ENCODE measurements at regions not wholly inside any gene's neighbourhood (a gene's known extent, or its start where the extent isn't known, plus 50 kb on each side); places are given as distances from the start of the nearest gene placed in this dataset.

- Histone ChIP-seq H3K9ac (ENCODE audit: low read length) (no peak overlapping the region), H3K4me1 (ENCODE audit: low read length) (no peaks in the 10 kb centered on the region), H3K4me2 (ENCODE audit: low read length) (no peak overlapping the region), H3K4me3 (ENCODE audit: low read length) (no peak overlapping the region), H4K20me1 (ENCODE audit: insufficient read depth, low read length) (no peaks in the 10 kb centered on the region), H3K27me3 (ENCODE audit: low read depth, low read length) (no peaks in the 10 kb centered on the region), H3K36me3 (replicated peaks; ENCODE audit: low read depth, low read length) (no peaks in the 10 kb centered on the region), H2AFZ (ENCODE audit: low read depth, low read length) (no peak overlapping the region), H3K9me3 (ENCODE audit: insufficient read depth, low read length) (no peaks in the 10 kb centered on the region), H3K27ac (ENCODE audit: low read length) (no peak overlapping the region), H3K79me2 (ENCODE audit: low read length) (no peaks in the 10 kb centered on the region)
- no peak for TF ChIP-seq EZH2phosphoT487 (IDR thresholded peaks at IDR 0.05; ENCODE audit: low read depth)
- TF ChIP-seq CTCF (IDR thresholded peaks at IDR 0.05; ENCODE audit: low read depth, low read length) = no peak
Measured at GRCh38 chr7:41459623-41460261, 243.1 kb downstream of the INHBA start.

GRCh38 chr7:41459183-41459582, 243.7 kb downstream of the INHBA start:
- no peaks in the 10 kb centered on the region for H4K20me1 ChIP-seq (ENCODE audit: insufficient read depth, low read length)
- H3K9me3 ChIP-seq (ENCODE audit: insufficient read depth, low read length) = no peaks in the 10 kb centered on the region
- H3K79me2 ChIP-seq (ENCODE audit: low read length) = no peaks in the 10 kb centered on the region
- H3K9ac ChIP-seq (ENCODE audit: low read length) = no peak overlapping the region
- no peak overlapping the region for H2AFZ ChIP-seq (ENCODE audit: low read depth, low read length)
- no peak overlapping the region for H3K4me2 ChIP-seq (ENCODE audit: low read length)
- H3K4me1 ChIP-seq (ENCODE audit: low read length) = no peaks in the 10 kb centered on the region
- H3K27me3 ChIP-seq (ENCODE audit: low read depth, low read length) = no peaks in the 10 kb centered on the region
- no peak overlapping the region for H3K4me3 ChIP-seq (ENCODE audit: low read length)
- no peak overlapping the region for H3K27ac ChIP-seq (ENCODE audit: low read length)
- TF ChIP-seq CTCF (IDR thresholded peaks at IDR 0.05; ENCODE audit: low read depth, low read length) = no peak
- TF ChIP-seq EZH2phosphoT487 (IDR thresholded peaks at IDR 0.05; ENCODE audit: low read depth) = no peak
- H3K36me3 ChIP-seq (replicated peaks; ENCODE audit: low read depth, low read length) = no peaks in the 10 kb centered on the region

- TF ChIP-seq EZH2phosphoT487 (IDR thresholded peaks at IDR 0.05; ENCODE audit: low read depth) (no peak), CTCF (IDR thresholded peaks at IDR 0.05; ENCODE audit: low read depth, low read length) (no peak)
- no peaks in the 10 kb centered on the region for H3K9me3 ChIP-seq (ENCODE audit: insufficient read depth, low read length)
- H4K20me1 ChIP-seq (ENCODE audit: insufficient read depth, low read length) = no peaks in the 10 kb centered on the region
Measured at GRCh38 chr7:41457832-41458437, 245.0 kb downstream of the INHBA start.

GRCh38 chr7:41451826-41452225, 251.1 kb downstream of the INHBA start:
- H3K9me3 ChIP-seq (ENCODE audit: insufficient read depth, low read length) = no peaks in the 10 kb centered on the region
- H3K27ac ChIP-seq (ENCODE audit: low read length) = no peak overlapping the region
- no peak overlapping the region for H3K4me2 ChIP-seq (ENCODE audit: low read length)
- H4K20me1 ChIP-seq (ENCODE audit: insufficient read depth, low read length) = no peaks in the 10 kb centered on the region
- no peak overlapping the region for H3K4me3 ChIP-seq (ENCODE audit: low read length)
- no peaks in the 10 kb centered on the region for H3K4me1 ChIP-seq (ENCODE audit: low read length)
- H3K9ac ChIP-seq (ENCODE audit: low read length) = no peak overlapping the region
- no peak for TF ChIP-seq CTCF (IDR thresholded peaks at IDR 0.05; ENCODE audit: low read depth, low read length)
- no peak for TF ChIP-seq EZH2phosphoT487 (IDR thresholded peaks at IDR 0.05; ENCODE audit: low read depth)
- no peak overlapping the region for H2AFZ ChIP-seq (ENCODE audit: low read depth, low read length)
- no peaks in the 10 kb centered on the region for H3K79me2 ChIP-seq (ENCODE audit: low read length)
- no peaks in the 10 kb centered on the region for H3K36me3 ChIP-seq (replicated peaks; ENCODE audit: low read depth, low read length)
- no peaks in the 10 kb centered on the region for H3K27me3 ChIP-seq (ENCODE audit: low read depth, low read length)

More at GRCh38 chr7:41457832-41458437, 245.0 kb downstream of the INHBA start:
- Histone ChIP-seq H3K9ac (ENCODE audit: low read length) (no peak overlapping the region), H3K36me3 (replicated peaks; ENCODE audit: low read depth, low read length) (no peaks in the 10 kb centered on the region), H3K4me1 (ENCODE audit: low read length) (no peaks in the 10 kb centered on the region), H3K27ac (ENCODE audit: low read length) (no peak overlapping the region), H3K79me2 (ENCODE audit: low read length) (no peaks in the 10 kb centered on the region), H3K4me3 (ENCODE audit: low read length) (no peak overlapping the region), H3K4me2 (ENCODE audit: low read length) (no peak overlapping the region), H2AFZ (ENCODE audit: low read depth, low read length) (no peak overlapping the region), H3K27me3 (ENCODE audit: low read depth, low read length) (no peaks in the 10 kb centered on the region)

Measured in OCI-LY3 (cell line).